Natural killer cell (primary cell): ENCODE measurements at regions not wholly inside any gene's neighbourhood (a gene's known extent, or its start where the extent isn't known, plus 50 kb on each side); places are given as distances from the start of the nearest gene placed in this dataset.

Experiments
- ATAC-seq, 3 donors: fragments of 150-1000 bp in 2 of 3; fragments of 200-7000 bp in 1 of 3; cut with Tn5 transposase; 1 replicate in 1 of 3; 2 replicates in 2 of 3; pipeline ENCODE4 v1.10.0; 2021; ENCODE audit warnings: mild to moderate bottlenecking in 2 of 3, moderate library complexity in 2 of 3
- DNase-seq, 2 donors: peaks; one replicate each; pipeline versions ENCODE4 v3.0.0 to v3.0.0-alpha.2; 2013 to 2021; ENCODE audit warnings: mixed read lengths in 1 of 2
- H3K27ac ChIP-seq: one replicate; pipeline ENCODE4 v1.5.1; 2013; ENCODE audit warnings: mild to moderate bottlenecking, low read length
- H3K27me3 ChIP-seq: one replicate; pipeline ENCODE4 v1.6.1; 2013; ENCODE audit warnings: low read length; ENCODE audit not compliant: control insufficient read depth, insufficient read depth
- H3K36me3 ChIP-seq: one replicate; pipeline ENCODE4 v1.6.1; 2013; ENCODE audit warnings: low read length; ENCODE audit not compliant: control insufficient read depth, insufficient read depth
- H3K4me1 ChIP-seq: one replicate; pipeline ENCODE4 v1.6.1; 2013; ENCODE audit warnings: low read length; ENCODE audit not compliant: control insufficient read depth, insufficient read depth
- H3K4me3 ChIP-seq: one replicate; pipeline ENCODE4 v1.5.1; 2013; ENCODE audit warnings: low read length
- H3K9me3 ChIP-seq: one replicate; pipeline ENCODE4 v1.6.1; 2013; ENCODE audit warnings: low read length; ENCODE audit not compliant: control insufficient read depth, insufficient read depth
- H3K27ac Mint-ChIP-seq, 2 donors: one replicate each; pipeline ENCODE4 v1.8.0; 2022; ENCODE audit warnings: mild to moderate bottlenecking in 2 of 2, mixed read lengths in 2 of 2, moderate library complexity in 1 of 2
- H3K27me3 Mint-ChIP-seq, 2 donors: one replicate each; pipeline ENCODE4 v1.8.0; 2022; ENCODE audit warnings: low read depth in 2 of 2, mixed read lengths in 2 of 2
- H3K36me3 Mint-ChIP-seq: one replicate; pipeline ENCODE4 v1.8.0; 2022; ENCODE audit warnings: mixed read lengths
- H3K4me1 Mint-ChIP-seq, 2 donors: one replicate each; pipeline ENCODE4 v1.8.0; 2022; ENCODE audit warnings: mixed read lengths in 2 of 2
- H3K4me3 Mint-ChIP-seq: one replicate; pipeline ENCODE4 v1.8.0; 2022; ENCODE audit warnings: mild to moderate bottlenecking, moderate library complexity, mixed read lengths
- H3K9me3 Mint-ChIP-seq, 2 donors: one replicate each; pipeline ENCODE4 v1.8.0; 2022; ENCODE audit warnings: mixed read lengths in 2 of 2
- WGBS: methylation state at CpG from one replicate; pipeline ENCODE4 v1.1.7; 2013; ENCODE audit warnings: missing lambda C conversion rate; ENCODE audit not compliant: insufficient coverage; 5-methylcytosine and 5-hydroxymethylcytosine counted together
- intact Hi-C: fragments of 100-400 bp; cut with micrococcal nuclease; formaldehyde crosslinking; loops from one replicate; pipeline ENCODE4 v1.14.2; 2022
- TF ChIP-seq, protein P1 (sequence below): fragments of 200-600 bp; IDR thresholded peaks from one replicate; pipeline ENCODE4 v1.8.0; 2022; ENCODE audit warnings: antibody characterized with exemption

DNA sequence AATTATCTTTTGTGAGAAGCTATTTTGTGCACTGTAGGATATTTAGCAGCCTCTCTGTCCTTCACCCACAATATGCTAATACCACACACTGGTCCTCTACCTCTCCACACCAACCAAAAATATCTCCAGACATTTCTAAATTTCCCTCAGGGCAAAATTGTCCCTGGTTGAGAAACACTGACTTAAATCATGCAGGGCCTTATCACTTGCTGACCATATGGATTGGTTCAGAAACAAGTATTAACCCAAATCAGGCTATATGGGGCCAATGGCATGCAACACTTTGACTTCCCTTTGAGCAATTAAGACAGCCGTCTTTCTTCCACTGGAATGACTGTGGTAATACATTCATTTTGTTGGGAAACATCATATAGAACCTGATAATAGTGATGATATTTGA is 251.1 kb downstream of the CNTN3 start:
- H3K9me3 ChIP-seq, result peaks cover 2% of the 10 kb centered on the region
- H3K36me3 ChIP-seq, result no peaks in the 10 kb centered on the region
- TF ChIP-seq, protein P1, sequence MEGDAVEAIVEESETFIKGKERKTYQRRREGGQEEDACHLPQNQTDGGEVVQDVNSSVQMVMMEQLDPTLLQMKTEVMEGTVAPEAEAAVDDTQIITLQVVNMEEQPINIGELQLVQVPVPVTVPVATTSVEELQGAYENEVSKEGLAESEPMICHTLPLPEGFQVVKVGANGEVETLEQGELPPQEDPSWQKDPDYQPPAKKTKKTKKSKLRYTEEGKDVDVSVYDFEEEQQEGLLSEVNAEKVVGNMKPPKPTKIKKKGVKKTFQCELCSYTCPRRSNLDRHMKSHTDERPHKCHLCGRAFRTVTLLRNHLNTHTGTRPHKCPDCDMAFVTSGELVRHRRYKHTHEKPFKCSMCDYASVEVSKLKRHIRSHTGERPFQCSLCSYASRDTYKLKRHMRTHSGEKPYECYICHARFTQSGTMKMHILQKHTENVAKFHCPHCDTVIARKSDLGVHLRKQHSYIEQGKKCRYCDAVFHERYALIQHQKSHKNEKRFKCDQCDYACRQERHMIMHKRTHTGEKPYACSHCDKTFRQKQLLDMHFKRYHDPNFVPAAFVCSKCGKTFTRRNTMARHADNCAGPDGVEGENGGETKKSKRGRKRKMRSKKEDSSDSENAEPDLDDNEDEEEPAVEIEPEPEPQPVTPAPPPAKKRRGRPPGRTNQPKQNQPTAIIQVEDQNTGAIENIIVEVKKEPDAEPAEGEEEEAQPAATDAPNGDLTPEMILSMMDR, result no peak
- ATAC-seq (no peak), DNase-seq (no peak)
- Mint-ChIP-seq H3K27me3 (no peaks in the 10 kb centered on the region), H3K36me3 (no peaks in the 10 kb centered on the region), H3K27ac (no peak overlapping the region), H3K4me1 (no peaks in the 10 kb centered on the region), H3K9me3 (peaks cover 7 to 9% of the 10 kb centered on the region in 2 donors), H3K4me3 (no peak overlapping the region)
- H3K27me3 ChIP-seq, result no peaks in the 10 kb centered on the region
- intact Hi-C loops, result no loop called here
- no peaks in the 10 kb centered on the region for H3K4me1 ChIP-seq
- 100% methylated on average over 1 of the region's 1 CpG for WGBS
- H3K27ac ChIP-seq, result no peak overlapping the region
- no peak overlapping the region for H3K4me3 ChIP-seq

DNA sequence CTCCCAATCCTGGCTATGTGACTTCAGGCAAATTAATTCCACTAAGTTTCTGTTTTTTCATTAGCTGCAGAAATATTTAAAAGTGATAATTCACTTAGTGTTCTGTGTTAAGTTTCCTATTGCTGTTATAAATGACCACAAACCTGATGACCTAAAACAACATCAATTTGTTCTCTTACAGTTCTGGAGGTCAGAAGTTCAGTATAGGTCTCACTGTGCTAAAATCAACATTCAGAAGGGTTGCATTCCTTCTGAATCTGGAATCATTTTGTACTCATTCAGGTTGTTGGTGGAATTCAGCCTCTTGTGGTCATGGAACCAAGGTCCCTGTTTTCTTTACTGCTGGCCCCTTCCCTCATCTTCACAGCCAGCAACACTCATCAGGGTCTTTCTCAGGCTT is 254.1 kb downstream of the CNTN3 start:
- no peak for DNase-seq
- no peak overlapping the region for H3K4me3 ChIP-seq
- Mint-ChIP-seq H3K27me3 (no peaks in the 10 kb centered on the region), H3K36me3 (no peaks in the 10 kb centered on the region), H3K4me1 (no peaks in the 10 kb centered on the region), H3K9me3 (peaks cover 5 to 10% of the 10 kb centered on the region in 2 donors), H3K4me3 (no peak overlapping the region), H3K27ac (no peak overlapping the region)
- intact Hi-C loops, result no loop called here
- TF ChIP-seq, protein P1, result no peak
- no peaks in the 10 kb centered on the region for H3K27me3 ChIP-seq
- ATAC-seq, result no peak
- H3K4me1 ChIP-seq, result no peaks in the 10 kb centered on the region
- H3K9me3 ChIP-seq, result peaks cover 2% of the 10 kb centered on the region
- no peaks in the 10 kb centered on the region for H3K36me3 ChIP-seq
- no peak overlapping the region for H3K27ac ChIP-seq

DNA sequence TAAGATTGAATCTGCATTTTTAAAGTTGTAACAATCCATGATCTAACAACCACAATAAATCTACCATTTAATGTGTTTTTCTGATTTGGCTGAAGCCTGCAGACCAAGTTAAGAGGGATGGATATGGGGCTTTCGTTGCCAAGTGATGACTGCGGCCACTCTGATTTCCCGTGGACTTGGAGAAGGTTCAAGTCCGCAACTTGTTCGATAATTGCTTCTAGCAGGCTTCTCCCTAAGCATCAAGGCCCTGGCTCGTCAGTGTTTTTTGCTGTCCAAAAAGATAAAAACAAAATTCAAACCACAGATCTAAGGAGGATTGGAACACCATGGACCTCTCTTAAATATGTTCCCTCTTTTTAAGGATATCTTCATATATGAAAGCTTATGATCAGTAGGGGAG is 256.6 kb downstream of the CNTN3 start:
- Histone ChIP-seq H3K27me3 (no peaks in the 10 kb centered on the region), H3K4me3 (no peak overlapping the region), H3K27ac (no peak overlapping the region), H3K9me3 (peaks cover 2% of the 10 kb centered on the region), H3K4me1 (no peaks in the 10 kb centered on the region), H3K36me3 (no peaks in the 10 kb centered on the region)
- no peak for DNase-seq
- Mint-ChIP-seq H3K9me3 (peaks cover 4 to 9% of the 10 kb centered on the region in 2 donors), H3K36me3 (no peaks in the 10 kb centered on the region), H3K27ac (no peak overlapping the region), H3K27me3 (no peaks in the 10 kb centered on the region), H3K4me3 (no peak overlapping the region), H3K4me1 (no peaks in the 10 kb centered on the region)
- intact Hi-C loops, result no loop called here
- ATAC-seq, result no peak
- WGBS, result 89% methylated on average over 6 of the region's 6 CpGs
- TF ChIP-seq, protein P1, result no peak

DNA sequence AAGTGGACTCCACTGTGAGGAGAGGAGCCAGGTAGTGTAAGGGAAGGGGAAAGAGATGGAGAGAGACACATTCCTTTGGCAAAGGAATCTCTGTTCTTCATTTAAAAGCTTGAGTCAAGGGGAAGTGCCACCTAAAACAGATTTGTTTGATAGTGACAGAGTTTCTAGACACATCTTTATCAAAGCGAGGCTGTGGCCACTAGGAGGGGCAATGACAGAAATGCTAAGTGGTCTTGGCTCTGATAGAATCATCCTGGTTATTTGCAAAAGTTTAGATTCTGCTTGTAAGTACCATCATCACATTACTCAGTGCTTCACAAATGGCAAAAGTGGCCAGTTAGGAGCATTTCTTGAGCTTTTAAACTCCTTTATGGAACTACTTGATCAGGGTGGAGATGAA is 261.4 kb downstream of the CNTN3 start:
- WGBS, result 75% methylated on average over 1 of the region's 1 CpG
- H3K4me3 Mint-ChIP-seq, result no peak overlapping the region
- DNase-seq (no peak), ATAC-seq (no peak)
- Histone ChIP-seq H3K36me3 (no peaks in the 10 kb centered on the region), H3K4me3 (no peak overlapping the region), H3K27ac (no peak overlapping the region), H3K4me1 (no peaks in the 10 kb centered on the region), H3K27me3 (no peaks in the 10 kb centered on the region), H3K9me3 (peaks cover 3% of the 10 kb centered on the region)
- TF ChIP-seq, protein P1, result no peak
- H3K4me1 Mint-ChIP-seq, result no peaks in the 10 kb centered on the region
- no peak overlapping the region for H3K27ac Mint-ChIP-seq
- H3K9me3 Mint-ChIP-seq, result peaks cover 4 to 15% of the 10 kb centered on the region in 2 donors
- no peaks in the 10 kb centered on the region for H3K27me3 Mint-ChIP-seq
- intact Hi-C loops, result no loop called here
- H3K36me3 Mint-ChIP-seq, result no peaks in the 10 kb centered on the region
